NB4 (cell line): ENCODE measurements at regions not wholly inside any gene's neighbourhood (a gene's known extent, or its start where the extent isn't known, plus 50 kb on each side); places are given as distances from the start of the nearest gene placed in this dataset.
"Not testable (repeated sequence)": the region's sequence is repeated elsewhere in the genome, so short reads cannot be mapped to it uniquely, and the experiment has no call there.

Experiments used
- MAX ChIP-seq: IDR thresholded peaks from 2 replicates; pipeline ENCODE4 v1.6.1; 2011; ENCODE audit warnings: low read depth, low read length
- MYC ChIP-seq: IDR thresholded peaks from 2 replicates; pipeline ENCODE4 v1.6.1; 2011; ENCODE audit warnings: low read depth, low read length
- POLR2A ChIP-seq: IDR thresholded peaks from 2 replicates; pipeline ENCODE4 v1.6.1; 2011; ENCODE audit warnings: mild to moderate bottlenecking; ENCODE audit not compliant: insufficient read length; ENCODE audit errors: extremely low read depth
- TF ChIP-seq, protein P1 (sequence below): IDR thresholded peaks from one replicate; pipeline ENCODE4 v1.5.1; 2012; ENCODE audit warnings: low read depth, low read length

DNA sequence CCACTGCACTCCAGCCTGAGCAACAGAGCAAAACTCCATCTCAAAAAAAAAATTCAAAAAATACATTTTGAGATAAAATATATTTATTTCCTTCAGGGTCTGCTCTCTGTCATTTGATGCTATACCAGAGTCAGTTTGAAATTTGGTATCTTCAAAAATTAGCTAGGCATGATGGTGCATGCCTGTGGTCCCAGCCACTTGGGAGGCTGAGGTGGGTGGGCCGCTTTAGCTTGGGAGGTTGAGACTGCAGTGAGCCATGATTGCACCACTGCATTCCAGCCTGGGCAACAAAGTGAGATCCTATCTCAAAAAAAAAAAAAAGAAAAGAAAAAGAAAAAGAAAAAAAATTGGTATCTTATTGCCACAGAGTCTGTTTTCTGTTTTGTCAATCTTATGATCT, 305.4 kb upstream of the GLI3 start:
- TF ChIP-seq POLR2A, MAX, MYC: not testable (repeated sequence)
- TF ChIP-seq, protein P1, sequence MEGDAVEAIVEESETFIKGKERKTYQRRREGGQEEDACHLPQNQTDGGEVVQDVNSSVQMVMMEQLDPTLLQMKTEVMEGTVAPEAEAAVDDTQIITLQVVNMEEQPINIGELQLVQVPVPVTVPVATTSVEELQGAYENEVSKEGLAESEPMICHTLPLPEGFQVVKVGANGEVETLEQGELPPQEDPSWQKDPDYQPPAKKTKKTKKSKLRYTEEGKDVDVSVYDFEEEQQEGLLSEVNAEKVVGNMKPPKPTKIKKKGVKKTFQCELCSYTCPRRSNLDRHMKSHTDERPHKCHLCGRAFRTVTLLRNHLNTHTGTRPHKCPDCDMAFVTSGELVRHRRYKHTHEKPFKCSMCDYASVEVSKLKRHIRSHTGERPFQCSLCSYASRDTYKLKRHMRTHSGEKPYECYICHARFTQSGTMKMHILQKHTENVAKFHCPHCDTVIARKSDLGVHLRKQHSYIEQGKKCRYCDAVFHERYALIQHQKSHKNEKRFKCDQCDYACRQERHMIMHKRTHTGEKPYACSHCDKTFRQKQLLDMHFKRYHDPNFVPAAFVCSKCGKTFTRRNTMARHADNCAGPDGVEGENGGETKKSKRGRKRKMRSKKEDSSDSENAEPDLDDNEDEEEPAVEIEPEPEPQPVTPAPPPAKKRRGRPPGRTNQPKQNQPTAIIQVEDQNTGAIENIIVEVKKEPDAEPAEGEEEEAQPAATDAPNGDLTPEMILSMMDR: not testable (repeated sequence)
